ENCODE measurements at regions not wholly inside any gene's neighbourhood (a gene's known extent, or its start where the extent isn't known, plus 50 kb on each side); places are given as distances from the start of the nearest gene placed in this dataset.

- TF ChIP-seq, protein P1, sequence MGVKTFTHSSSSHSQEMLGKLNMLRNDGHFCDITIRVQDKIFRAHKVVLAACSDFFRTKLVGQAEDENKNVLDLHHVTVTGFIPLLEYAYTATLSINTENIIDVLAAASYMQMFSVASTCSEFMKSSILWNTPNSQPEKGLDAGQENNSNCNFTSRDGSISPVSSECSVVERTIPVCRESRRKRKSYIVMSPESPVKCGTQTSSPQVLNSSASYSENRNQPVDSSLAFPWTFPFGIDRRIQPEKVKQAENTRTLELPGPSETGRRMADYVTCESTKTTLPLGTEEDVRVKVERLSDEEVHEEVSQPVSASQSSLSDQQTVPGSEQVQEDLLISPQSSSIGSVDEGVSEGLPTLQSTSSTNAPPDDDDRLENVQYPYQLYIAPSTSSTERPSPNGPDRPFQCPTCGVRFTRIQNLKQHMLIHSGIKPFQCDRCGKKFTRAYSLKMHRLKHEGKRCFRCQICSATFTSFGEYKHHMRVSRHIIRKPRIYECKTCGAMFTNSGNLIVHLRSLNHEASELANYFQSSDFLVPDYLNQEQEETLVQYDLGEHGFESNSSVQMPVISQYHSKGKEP (tag by site-specific recombination; IDR thresholded peaks at IDR 0.05), result no peak
- TF ChIP-seq, protein P2, sequence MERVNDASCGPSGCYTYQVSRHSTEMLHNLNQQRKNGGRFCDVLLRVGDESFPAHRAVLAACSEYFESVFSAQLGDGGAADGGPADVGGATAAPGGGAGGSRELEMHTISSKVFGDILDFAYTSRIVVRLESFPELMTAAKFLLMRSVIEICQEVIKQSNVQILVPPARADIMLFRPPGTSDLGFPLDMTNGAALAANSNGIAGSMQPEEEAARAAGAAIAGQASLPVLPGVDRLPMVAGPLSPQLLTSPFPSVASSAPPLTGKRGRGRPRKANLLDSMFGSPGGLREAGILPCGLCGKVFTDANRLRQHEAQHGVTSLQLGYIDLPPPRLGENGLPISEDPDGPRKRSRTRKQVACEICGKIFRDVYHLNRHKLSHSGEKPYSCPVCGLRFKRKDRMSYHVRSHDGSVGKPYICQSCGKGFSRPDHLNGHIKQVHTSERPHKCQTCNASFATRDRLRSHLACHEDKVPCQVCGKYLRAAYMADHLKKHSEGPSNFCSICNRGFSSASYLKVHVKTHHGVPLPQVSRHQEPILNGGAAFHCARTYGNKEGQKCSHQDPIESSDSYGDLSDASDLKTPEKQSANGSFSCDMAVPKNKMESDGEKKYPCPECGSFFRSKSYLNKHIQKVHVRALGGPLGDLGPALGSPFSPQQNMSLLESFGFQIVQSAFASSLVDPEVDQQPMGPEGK (tag by site-specific recombination; IDR thresholded peaks at IDR 0.05), result no peak
- TF ChIP-seq, protein P3, sequence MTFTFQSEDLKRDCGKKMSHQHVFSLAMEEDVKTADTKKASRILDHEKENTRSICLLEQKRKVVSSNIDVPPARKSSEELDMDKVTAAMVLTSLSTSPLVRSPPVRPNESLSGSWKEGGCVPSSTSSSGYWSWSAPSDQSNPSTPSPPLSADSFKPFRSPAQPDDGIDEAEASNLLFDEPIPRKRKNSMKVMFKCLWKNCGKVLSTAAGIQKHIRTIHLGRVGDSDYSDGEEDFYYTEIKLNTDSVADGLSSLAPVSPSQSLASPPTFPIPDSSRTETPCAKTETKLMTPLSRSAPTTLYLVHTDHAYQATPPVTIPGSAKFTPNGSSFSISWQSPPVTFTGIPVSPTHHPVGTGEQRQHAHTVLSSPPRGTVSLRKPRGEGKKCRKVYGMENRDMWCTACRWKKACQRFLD (tag by site-specific recombination; IDR thresholded peaks at IDR 0.05), result no peak
- TF ChIP-seq ZNF404 (tag by site-specific recombination; IDR thresholded peaks at IDR 0.05) (no peak), ZNF707 (tag by site-specific recombination; IDR thresholded peaks at IDR 0.05) (no peak), ZBTB11 (tag by site-specific recombination; conservative IDR thresholded peaks at IDR 0.05; ENCODE audit: low read depth) (no peak), ZNF561 (tag by site-specific recombination; IDR thresholded peaks at IDR 0.05; ENCODE audit: borderline replicate concordance) (no peak), ZBTB21 (tag by site-specific recombination; IDR thresholded peaks at IDR 0.05) (no peak)
- TF ChIP-seq, protein P4, sequence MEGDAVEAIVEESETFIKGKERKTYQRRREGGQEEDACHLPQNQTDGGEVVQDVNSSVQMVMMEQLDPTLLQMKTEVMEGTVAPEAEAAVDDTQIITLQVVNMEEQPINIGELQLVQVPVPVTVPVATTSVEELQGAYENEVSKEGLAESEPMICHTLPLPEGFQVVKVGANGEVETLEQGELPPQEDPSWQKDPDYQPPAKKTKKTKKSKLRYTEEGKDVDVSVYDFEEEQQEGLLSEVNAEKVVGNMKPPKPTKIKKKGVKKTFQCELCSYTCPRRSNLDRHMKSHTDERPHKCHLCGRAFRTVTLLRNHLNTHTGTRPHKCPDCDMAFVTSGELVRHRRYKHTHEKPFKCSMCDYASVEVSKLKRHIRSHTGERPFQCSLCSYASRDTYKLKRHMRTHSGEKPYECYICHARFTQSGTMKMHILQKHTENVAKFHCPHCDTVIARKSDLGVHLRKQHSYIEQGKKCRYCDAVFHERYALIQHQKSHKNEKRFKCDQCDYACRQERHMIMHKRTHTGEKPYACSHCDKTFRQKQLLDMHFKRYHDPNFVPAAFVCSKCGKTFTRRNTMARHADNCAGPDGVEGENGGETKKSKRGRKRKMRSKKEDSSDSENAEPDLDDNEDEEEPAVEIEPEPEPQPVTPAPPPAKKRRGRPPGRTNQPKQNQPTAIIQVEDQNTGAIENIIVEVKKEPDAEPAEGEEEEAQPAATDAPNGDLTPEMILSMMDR (tag by site-specific recombination; IDR thresholded peaks at IDR 0.05), result no peak
These were observed 452.3 kb downstream of the GJA1 start for GRCh38 chr6:121887724-121888123.
